COLO668 (cell line): ENCODE measurements at regions not wholly inside any gene's neighbourhood (a gene's known extent, or its start where the extent isn't known, plus 50 kb on each side); places are given as distances from the start of the nearest gene placed in this dataset.
"Not testable (repeated sequence)": the region's sequence is repeated elsewhere in the genome, so short reads cannot be mapped to it uniquely, and the experiment has no call there.

Experiments used
- DNase-seq: peaks from one replicate; lab custom pipeline; 2025; ENCODE audit not compliant: unreplicated experiment; lab: John Stamatoyannopoulos, UW

GRCh38 chr2:89129440-89129839 is 438.0 kb downstream of the RPIA start:
- not testable (repeated sequence) for DNase-seq

DNA sequence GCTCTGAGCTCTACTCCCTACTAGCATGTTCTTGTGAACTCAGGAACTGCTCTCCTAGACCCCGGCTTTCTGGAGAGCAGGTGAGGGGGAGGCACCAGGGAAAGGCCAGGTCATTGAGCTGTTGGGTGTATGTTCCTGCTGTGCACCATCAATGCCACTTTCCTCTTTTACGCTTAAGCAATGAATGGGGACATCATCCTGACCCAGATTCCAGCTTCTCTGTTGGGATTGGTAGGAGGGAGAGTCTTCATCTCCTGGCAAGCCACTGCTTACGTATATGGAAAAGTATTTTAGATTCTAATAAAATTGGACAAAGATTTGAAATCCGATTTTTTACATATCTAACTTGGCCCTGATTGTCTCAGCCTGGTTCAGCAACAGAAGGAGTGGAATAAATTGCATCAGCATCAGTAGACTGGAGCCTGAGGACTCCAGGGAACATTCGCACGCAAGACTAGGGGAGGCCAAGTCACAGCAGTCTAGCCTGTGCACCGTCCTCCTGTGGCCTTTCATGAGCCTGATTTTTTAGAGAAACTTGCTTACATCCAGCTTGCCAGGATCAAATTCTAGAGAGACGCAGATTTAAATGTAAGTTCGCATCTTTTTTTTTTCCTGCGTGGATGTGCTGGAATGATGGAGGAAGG is 439.3 kb downstream of the RPIA start:
- DNase-seq = not testable (repeated sequence)

DNA sequence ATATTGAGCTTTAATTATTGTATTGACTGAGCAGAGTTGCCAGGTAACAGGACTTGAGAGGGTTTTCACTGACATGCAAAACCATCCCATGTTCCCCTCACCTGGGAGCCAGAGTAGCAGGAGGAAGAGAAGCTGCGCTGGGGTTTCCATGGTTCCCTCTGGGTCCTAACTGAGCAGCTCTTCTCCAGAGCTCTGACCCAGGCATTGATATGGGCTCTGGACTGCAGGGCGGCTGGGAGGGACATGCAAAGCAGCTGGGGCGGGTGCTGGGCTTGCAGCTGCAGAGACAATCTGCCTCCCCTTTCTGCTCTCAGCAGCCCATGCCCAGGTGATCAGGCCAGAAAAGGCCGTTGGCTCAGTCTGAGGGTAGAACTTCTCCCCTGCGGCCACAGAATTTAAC is 451.5 kb downstream of the RPIA start:
- DNase-seq = not testable (repeated sequence)

- not testable (repeated sequence) for DNase-seq
Measured at GRCh38 chr2:89145342-89145741, 453.9 kb downstream of the RPIA start.

- DNase-seq = not testable (repeated sequence)
Measured at GRCh38 chr2:89148256-89148655, 456.8 kb downstream of the RPIA start.

DNA sequence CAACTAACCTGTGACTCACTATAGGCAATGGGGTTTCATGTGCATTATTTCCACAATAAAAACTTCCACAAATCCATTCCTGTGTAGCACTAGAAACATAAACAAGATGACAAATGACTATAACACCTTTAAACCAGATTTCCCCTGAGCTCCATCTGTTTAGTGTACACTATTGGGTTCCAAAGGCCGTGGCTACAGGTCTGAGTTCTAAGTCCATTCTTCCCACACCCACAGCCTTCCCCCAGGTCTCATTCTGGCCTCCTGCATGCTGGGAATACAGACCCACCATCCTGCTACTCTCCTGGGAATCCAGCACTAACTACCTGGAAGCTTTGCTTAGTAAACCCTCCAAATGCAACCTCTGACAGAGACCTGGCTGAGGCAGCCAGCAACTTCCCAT is 460.2 kb downstream of the RPIA start:
- DNase-seq = not testable (repeated sequence)

GRCh38 chr2:89152501-89152900 is 461.0 kb downstream of the RPIA start:
- DNase-seq = not testable (repeated sequence)

- DNase-seq = not testable (repeated sequence)
Measured at GRCh38 chr2:89153210-89153609, 461.7 kb downstream of the RPIA start.

- DNase-seq = not testable (repeated sequence)
Measured at GRCh38 chr2:89154247-89154682, 462.8 kb downstream of the RPIA start.

DNA sequence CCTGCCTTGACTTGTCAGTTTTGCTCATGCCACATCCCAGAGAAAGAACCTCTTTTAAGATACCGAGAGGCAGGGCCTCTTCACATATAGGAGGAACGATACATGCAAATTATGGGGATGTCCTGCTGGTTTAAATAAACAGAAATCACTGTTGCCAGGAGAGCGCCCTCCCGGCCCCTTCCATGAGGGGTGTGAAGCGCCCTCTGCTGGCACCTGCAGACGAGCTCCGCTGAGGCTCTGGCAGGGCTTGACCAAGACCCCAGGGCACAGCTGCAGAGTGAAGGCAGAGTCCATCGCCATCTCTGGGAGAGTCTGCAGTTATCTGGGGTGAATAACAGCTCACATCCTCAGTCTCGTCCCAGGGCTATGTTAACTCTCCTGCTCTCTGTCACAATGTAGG is 468.8 kb downstream of the RPIA start:
- not testable (repeated sequence) for DNase-seq

GRCh38 chr2:89161626-89162025 is 470.2 kb downstream of the RPIA start:
- DNase-seq = not testable (repeated sequence)

DNA sequence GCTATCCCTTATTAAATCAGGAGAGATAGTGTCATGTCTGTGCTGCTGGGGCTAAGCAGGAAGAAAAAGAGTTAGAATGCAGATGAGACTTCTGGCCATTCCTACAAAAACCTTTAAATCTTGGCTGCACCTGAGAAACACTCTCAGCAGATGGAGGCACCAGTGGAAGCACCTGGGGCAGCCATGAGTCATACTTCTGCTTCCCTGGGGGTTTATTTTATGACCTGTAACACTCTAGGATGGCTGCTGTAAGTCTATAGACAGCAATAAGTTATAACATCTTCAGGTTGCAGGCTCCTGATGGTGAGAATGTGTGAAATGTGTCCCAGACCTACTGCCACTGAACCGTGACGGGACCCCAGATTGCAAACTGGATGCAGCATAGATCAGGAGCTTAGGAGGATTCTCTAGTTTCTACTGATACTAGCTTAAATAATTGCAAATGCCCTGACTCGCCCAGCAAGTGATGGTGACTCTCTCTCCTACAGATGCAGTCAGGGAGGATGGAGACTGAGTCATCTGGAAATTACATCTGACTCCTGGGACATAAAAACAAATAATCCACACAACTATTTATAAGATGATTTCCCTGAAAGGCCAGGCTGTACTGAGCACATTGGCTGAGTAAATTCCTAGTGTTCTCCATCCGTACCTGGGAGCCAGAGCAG is 479.2 kb downstream of the RPIA start:
- not testable (repeated sequence) for DNase-seq

- not testable (repeated sequence) for DNase-seq
Measured at GRCh38 chr2:89171174-89171519, 479.7 kb downstream of the RPIA start.

DNA sequence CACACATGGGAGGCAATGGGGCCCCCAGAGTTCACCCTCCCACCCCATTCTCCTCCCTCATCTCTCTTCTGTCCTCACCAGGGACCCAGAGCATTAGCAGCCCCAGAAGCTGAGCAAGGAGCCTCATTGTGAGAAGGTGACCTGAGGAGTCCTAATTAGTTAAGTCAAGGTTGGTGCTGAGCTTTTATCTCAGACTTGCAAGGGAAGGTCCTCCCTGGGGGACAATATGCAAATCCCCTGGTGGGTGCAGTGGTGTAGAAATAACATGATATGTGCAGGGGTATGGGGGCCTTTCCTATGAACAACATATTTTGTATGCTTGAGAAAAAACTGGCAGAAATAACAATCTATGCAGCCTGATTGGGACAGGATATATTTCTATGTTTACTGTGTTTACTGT is 485.5 kb downstream of the RPIA start:
- not testable (repeated sequence) for DNase-seq

DNA sequence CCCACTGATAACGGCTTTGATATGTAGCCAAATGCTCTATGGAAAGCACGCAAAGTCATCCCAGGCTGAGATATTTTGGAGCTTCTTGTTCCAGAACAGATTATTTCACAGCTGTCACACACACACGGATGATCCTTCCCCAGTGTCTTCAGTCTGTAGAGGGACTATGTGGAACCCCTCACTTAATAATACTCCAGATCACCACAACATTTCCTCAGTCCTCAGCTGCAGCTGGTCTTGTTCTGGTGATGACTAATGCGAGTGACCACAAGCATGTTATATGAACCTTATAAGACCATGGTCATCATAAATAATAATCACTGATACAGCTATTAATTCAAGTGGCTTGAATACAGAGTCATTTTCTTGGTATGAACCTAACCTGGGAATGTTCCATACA is 490.7 kb downstream of the RPIA start:
- not testable (repeated sequence) for DNase-seq

DNA sequence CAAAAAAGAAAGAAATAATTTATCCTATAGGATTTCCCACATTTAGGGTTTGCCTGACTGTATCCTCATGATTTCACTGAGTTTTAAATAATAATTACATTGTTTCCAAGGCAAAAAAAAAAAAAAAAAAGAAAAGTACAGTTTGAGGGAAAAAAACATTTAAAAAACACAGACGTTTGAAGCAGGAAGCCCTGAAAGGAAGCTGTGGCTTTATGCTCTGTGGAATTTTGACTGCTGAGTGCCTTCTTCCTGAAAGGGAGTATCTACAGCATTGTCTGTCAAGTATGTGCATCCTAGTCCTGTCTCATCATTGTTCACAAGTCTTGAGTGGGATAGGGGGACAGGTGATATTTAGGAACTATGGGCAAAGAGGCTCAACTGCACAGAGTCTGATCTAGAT is 493.3 kb downstream of the RPIA start:
- not testable (repeated sequence) for DNase-seq

DNA sequence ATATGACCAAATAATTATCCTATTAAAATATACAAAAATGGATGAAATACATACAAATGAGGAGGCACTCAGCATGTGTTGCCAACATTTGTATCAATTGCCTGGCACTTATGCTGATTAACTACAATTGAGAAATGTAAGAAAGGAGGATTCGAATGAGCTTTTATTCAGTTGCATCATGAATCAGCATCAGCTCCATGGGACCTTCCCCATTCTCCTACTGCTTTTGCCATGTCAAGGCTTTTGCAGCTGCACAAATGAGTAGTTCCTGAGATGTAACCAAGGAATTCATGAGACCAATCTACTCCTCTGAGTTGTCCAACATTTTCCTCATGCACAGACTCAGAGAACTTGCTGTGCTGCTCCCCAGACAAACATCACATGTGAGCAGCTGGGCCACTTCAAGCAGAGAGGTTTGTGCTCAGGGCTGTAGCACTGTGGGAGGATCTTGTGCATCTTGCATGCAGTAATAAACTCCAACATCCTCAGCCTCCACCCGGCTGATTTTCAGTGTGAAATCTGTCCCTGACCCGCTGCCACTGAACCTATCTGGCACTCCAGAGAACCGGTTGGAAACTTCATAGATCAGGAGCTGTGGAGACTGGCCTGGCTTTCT is 504.3 kb downstream of the RPIA start:
- DNase-seq = not testable (repeated sequence)

GRCh38 chr2:89196719-89197118 is 505.2 kb downstream of the RPIA start:
- DNase-seq = not testable (repeated sequence)

DNA sequence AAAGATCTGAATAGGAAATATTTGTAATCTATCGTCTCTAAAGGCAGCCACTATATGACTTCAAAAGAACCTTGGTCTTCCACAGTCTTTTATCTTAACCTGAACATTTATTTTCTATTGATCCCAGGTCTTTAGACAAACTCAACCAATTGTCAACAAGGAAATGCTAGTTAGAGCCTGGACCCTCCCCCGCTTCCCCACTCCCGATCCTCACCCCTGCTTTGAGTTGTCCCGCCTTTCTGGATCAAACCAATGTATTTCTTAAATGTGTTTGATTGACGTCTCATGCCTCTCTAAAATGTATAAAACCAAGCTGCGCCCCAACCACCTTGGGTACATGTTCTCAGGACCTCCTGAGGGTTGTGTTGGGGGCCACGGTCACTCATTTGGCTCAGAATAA is 506.6 kb downstream of the RPIA start:
- not testable (repeated sequence) for DNase-seq

- not testable (repeated sequence) for DNase-seq
Measured at GRCh38 chr2:89199453-89200246, 508.2 kb downstream of the RPIA start.

DNA sequence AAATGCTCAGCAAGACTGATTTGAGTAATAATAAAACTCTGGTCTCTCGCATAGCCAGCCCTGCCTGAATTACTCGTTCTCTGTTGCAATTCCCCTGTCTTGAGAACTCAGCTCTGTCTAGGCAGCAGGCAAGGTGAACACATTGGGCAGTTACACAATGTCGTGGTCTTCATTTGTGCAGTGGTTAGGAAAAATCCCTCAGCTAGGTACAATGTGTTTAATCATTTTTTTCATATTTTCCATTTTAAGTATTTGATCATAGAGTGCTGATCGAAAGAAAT is 508.7 kb downstream of the RPIA start:
- DNase-seq = not testable (repeated sequence)

DNA sequence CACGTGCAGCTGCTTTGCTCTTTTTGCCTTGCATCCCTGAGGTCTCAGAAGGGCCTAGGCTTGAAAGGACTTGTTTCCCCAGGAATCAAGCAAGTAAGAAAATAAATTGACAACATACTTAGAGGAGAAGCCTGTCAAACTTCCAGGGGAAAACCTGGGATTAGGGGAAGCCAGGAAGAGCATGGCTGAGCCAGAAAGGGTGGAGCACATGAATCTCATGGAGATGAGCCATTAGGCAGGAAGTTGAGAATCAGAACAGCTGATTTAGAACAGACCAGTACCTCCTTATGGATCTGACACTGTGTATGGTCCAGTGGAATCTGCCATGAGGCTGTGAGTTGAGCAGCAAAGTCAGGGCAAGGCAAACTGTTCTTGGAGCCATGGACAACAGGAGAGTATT is 511.0 kb downstream of the RPIA start:
- not testable (repeated sequence) for DNase-seq
